Hepatocyte (in vitro differentiated cells): ENCODE measurements at regions not wholly inside any gene's neighbourhood (a gene's known extent, or its start where the extent isn't known, plus 50 kb on each side); places are given as distances from the start of the nearest gene placed in this dataset.

Source experiments
- DNase-seq: peaks from one replicate; pipeline ENCODE4 v3.0.0-alpha.2; 2016; ENCODE audit warnings: low spot score
- H2AFZ ChIP-seq: fragments of 200-600 bp; sonication (generic); 2 replicates; pipeline ENCODE4 v1.6.0; 2016; ENCODE audit warnings: antibody characterized with exemption, mild to moderate bottlenecking
- H3K27ac ChIP-seq: fragments of 200-600 bp; sonication (generic); 2 replicates; pipeline ENCODE4 v1.5.1; 2016; ENCODE audit warnings: mild to moderate bottlenecking
- H3K27me3 ChIP-seq: fragments of 200-600 bp; sonication (generic); 2 replicates; pipeline ENCODE4 v1.6.1; 2016
- H3K36me3 ChIP-seq: fragments of 200-600 bp; sonication (generic); replicated peaks from 2 replicates; pipeline ENCODE4 v1.5.1; 2016; ENCODE audit warnings: low read depth; ENCODE audit not compliant: insufficient read depth
- H3K4me1 ChIP-seq: fragments of 200-600 bp; sonication (generic); 2 replicates; pipeline ENCODE4 v1.5.1; 2016; ENCODE audit warnings: mild to moderate bottlenecking, moderate library complexity; ENCODE audit not compliant: insufficient read depth
- H3K4me2 ChIP-seq: fragments of 200-600 bp; sonication (generic); 2 replicates; pipeline ENCODE4 v1.6.0; 2016
- H3K4me3 ChIP-seq: fragments of 200-600 bp; sonication (generic); 2 replicates; pipeline ENCODE4 v1.5.1; 2016; ENCODE audit warnings: mild to moderate bottlenecking
- H3K79me2 ChIP-seq: fragments of 200-600 bp; sonication (generic); 2 replicates; pipeline ENCODE4 v1.6.0; 2017; ENCODE audit warnings: mild to moderate bottlenecking
- H3K9me2 ChIP-seq: fragments of 200-600 bp; sonication (generic); replicated peaks from 2 replicates; pipeline ENCODE4 v1.6.0; 2017; ENCODE audit warnings: mild to moderate bottlenecking; ENCODE audit not compliant: insufficient read depth
- H3K9me3 ChIP-seq: fragments of 200-600 bp; sonication (generic); 2 replicates; pipeline ENCODE4 v1.5.1; 2016; ENCODE audit warnings: low read depth, mild to moderate bottlenecking
- H4K20me1 ChIP-seq: fragments of 200-600 bp; sonication (generic); 2 replicates; pipeline ENCODE4 v1.6.0; 2016; ENCODE audit warnings: mild to moderate bottlenecking; ENCODE audit not compliant: insufficient read depth, poor library complexity, severe bottlenecking
- CTCF ChIP-seq: fragments of 200-600 bp; sonication (generic); IDR thresholded peaks from 2 replicates; pipeline ENCODE4 v1.5.1; 2016; ENCODE audit warnings: antibody characterized with exemption, mild to moderate bottlenecking; ENCODE audit not compliant: poor library complexity
- EZH2 ChIP-seq: fragments of 200-600 bp; sonication (generic); IDR thresholded peaks from 2 replicates; pipeline ENCODE4 v1.6.1; 2016; ENCODE audit warnings: antibody characterized with exemption, mild to moderate bottlenecking, borderline replicate concordance
- EZH2phosphoT487 ChIP-seq: fragments of 200-600 bp; sonication (generic); IDR thresholded peaks from one replicate; pipeline ENCODE4 v1.6.1; 2018; ENCODE audit warnings: antibody characterized with exemption, mild to moderate bottlenecking, low read depth, moderate library complexity; ENCODE audit not compliant: unreplicated experiment, severe bottlenecking
- WGBS: methylation state at CpG from one replicate; pipeline ENCODE4 v1.1.6; 2016; ENCODE audit warnings: low lambda C conversion rate; ENCODE audit errors: missing lambda C conversion rate; 5-methylcytosine and 5-hydroxymethylcytosine counted together

- no peaks in the 10 kb centered on the region for H3K79me2 ChIP-seq
These were observed 142.2 kb upstream of the CACNA1E start for GRCh38 chr1:181341026-181341632.

GRCh38 chr1:181344091-181344490 is 139.2 kb upstream of the CACNA1E start:
- 82% methylated on average over 3 of the region's 3 CpGs for WGBS
- no peaks in the 10 kb centered on the region for H3K4me1 ChIP-seq
- no peak overlapping the region for H3K4me3 ChIP-seq
- no peaks in the 10 kb centered on the region for H3K79me2 ChIP-seq
- no peaks in the 10 kb centered on the region for H4K20me1 ChIP-seq
- no peaks in the 10 kb centered on the region for H3K36me3 ChIP-seq
- no peak overlapping the region for H3K4me2 ChIP-seq
- no peaks in the 10 kb centered on the region for H3K9me3 ChIP-seq
- H2AFZ ChIP-seq = no peak overlapping the region
- H3K27ac ChIP-seq = no peak overlapping the region
- peaks cover 5% of the 10 kb centered on the region for H3K27me3 ChIP-seq
- H3K9me2 ChIP-seq = no peaks in the 10 kb centered on the region
- DNase-seq = no peak
- TF ChIP-seq CTCF = no peak
- no peak for TF ChIP-seq EZH2
- TF ChIP-seq EZH2phosphoT487 = no peak

More at GRCh38 chr1:181341026-181341632, 142.2 kb upstream of the CACNA1E start:
- no peak for DNase-seq
- Histone ChIP-seq H3K27ac (no peak overlapping the region), H3K9me2 (no peaks in the 10 kb centered on the region), H3K27me3 (peaks cover 5% of the 10 kb centered on the region), H3K4me2 (no peak overlapping the region), H3K4me1 (no peaks in the 10 kb centered on the region), H3K36me3 (no peaks in the 10 kb centered on the region), H4K20me1 (no peaks in the 10 kb centered on the region), H2AFZ (no peak overlapping the region), H3K9me3 (no peaks in the 10 kb centered on the region), H3K4me3 (no peak overlapping the region)
- no peak for TF ChIP-seq EZH2phosphoT487
- no peak for TF ChIP-seq EZH2
- TF ChIP-seq CTCF = no peak
- 66% methylated on average over 6 of the region's 6 CpGs for WGBS

GRCh38 chr1:181345146-181345545 is 138.2 kb upstream of the CACNA1E start:
- no peaks in the 10 kb centered on the region for H4K20me1 ChIP-seq
- no peak for TF ChIP-seq EZH2phosphoT487
- no peak for TF ChIP-seq CTCF
- TF ChIP-seq EZH2 = no peak

More at GRCh38 chr1:181345146-181345545, 138.2 kb upstream of the CACNA1E start:
- Histone ChIP-seq H3K9me2 (no peaks in the 10 kb centered on the region), H3K36me3 (no peaks in the 10 kb centered on the region), H3K9me3 (no peaks in the 10 kb centered on the region), H3K27me3 (peaks cover 5% of the 10 kb centered on the region), H3K4me3 (no peak overlapping the region), H3K4me1 (no peaks in the 10 kb centered on the region), H3K4me2 (no peak overlapping the region), H3K27ac (no peak overlapping the region), H3K79me2 (no peaks in the 10 kb centered on the region), H2AFZ (no peak overlapping the region)
- 75% methylated on average over 6 of the region's 6 CpGs for WGBS
- DNase-seq = no peak
